HG03039 (cell line): ENCODE measurements at regions not wholly inside any gene's neighbourhood (a gene's known extent, or its start where the extent isn't known, plus 50 kb on each side); places are given as distances from the start of the nearest gene placed in this dataset.

Source experiments
- ATAC-seq: cut with Tn5 transposase; IDR thresholded peaks from one replicate; pipeline ENCODE4 v1.9.1; 2021; ENCODE audit warnings: mild to moderate bottlenecking, moderate library complexity; ENCODE audit not compliant: unreplicated experiment

GRCh38 chr10:61840403-61840802, 61.1 kb upstream of the ARID5B start:
- ATAC-seq = no peak

GRCh38 chr10:61841338-61841875, 60.1 kb upstream of the ARID5B start:
- ATAC-seq = no peak

DNA sequence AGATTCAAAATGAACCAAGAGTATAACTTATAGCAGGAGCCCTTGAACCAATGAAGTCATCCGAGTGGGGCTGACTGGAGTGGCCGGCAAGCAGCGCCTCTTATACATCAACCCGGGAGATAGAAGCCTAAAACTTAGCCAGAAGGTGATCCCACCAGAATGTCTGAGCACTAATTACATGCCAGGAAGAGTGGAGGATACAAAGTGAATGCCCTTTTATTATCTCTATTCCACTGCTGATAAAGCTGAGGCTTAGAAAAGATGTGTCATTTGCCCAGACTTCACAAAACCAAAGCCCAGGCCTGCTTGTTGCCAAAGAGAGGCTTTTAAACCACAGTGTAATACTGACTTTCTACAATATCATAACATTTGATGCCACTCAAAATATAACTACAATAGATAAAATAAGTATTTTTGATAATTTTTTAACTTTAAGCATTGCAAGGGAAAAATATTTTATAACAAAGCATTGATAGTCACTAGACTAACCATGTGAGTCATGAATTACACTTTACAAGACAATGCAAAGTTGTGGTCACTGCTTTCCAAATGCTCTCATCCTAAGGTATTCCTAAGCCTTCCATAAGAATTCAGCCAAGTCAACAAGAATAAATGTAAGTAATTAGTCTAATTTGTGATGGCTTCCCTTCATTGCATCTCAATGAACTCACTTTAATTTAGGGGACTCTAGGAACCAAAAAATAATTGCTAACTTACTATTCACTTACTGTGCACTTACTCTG, 58.6 kb upstream of the ARID5B start:
- no peak for ATAC-seq

DNA sequence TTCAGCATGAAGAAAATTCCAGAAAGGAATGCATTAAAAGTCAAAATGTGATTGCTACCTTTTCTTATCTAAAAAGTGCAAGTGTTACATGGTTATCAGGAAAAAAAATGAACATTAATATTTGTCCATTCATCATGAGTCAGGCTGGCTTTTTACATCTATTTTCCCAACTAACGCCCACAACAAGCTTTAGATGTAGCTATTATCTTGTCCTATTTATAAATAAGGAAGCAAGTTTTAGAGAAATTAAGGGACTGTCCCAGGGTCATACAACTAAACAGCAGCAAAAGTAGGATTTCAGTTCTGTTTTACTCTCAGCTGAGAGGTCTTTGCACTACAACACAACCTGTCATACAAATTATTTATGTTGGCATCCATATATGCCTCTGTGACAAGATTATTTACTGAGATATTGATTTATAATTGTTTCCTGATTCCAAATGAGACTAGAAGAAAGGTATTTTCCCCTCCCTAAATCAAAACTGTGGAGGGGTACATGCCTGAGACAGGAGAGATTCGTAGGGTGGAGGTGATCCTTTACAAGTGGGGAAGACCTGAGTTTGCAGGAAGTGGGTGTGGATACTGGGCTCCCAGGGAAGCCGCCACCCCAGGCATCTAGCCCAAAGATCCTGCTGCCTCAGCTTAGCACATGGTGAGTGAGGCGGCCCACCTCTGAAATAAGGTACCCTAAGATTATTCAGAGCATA, 57.2 kb upstream of the ARID5B start:
- ATAC-seq = no peak

GRCh38 chr10:61845196-61845949, 56.1 kb upstream of the ARID5B start:
- no peak for ATAC-seq

- ATAC-seq = no peak
These were observed 55.6 kb upstream of the ARID5B start for GRCh38 chr10:61845950-61846268.

DNA sequence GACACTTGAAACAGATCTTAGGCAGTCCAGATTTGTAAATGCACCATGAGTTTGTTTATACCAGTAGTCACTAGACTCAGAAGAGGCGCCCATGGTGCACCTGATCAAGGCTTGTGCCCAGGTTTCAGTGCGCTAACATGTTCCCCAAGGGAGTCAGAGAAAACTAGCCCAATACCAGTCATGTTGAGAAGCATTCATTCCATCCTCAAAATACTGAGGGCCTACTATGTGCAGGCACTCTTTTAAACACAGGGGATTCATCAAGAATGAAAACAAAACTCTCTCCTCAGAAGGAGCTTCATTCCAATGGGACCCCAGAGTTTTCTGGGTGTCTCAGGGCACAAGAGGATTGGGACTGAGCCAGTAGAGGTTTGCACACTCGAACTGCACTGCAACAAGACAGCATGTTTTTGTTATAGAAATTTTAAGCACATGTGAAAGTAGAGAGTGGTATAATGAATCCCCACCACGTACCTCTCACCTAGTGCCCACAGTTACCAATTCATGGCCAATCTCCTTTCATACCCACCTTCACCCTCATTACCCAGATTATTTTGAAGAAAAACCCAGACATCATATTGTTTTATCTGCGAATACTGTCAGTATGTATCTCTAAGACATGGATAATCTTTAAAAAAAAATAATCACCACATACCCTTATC, 55.0 kb upstream of the ARID5B start:
- ATAC-seq = no peak

DNA sequence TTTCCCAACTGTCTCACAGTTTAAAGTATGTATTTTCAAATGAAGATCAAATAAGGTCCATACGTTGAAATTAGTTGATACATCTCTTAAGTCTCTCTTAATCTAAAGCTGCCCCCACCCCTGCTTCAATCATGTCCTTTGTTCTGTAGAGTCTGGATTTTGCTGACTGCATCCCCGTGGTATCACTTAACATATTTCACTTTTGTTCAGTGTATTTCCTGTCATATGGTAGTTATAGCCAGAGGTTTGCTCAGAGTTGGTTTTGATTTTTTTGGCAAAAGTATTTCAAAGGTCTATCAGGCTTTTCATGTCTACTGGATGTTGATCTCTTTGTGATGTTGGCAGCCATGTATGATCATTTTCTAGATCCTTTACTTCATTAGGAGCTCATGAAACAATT, 54.4 kb upstream of the ARID5B start:
- ATAC-seq = no peak

GRCh38 chr10:61847640-61848039, 53.9 kb upstream of the ARID5B start:
- ATAC-seq = no peak

- ATAC-seq = no peak
These were observed 51.1 kb upstream of the ARID5B start for GRCh38 chr10:61850376-61850775.
